ENCODE measurements at regions not wholly inside any gene's neighbourhood (a gene's known extent, or its start where the extent isn't known, plus 50 kb on each side); places are given as distances from the start of the nearest gene placed in this dataset.
A peak's percentile ranks its signal among the peaks of the same experiment; 100 is the strongest.

- no peak for DNase-seq
Measured at GRCh38 chr2:59706729-59707128, 846.7 kb downstream of the BCL11A start.

GRCh38 chr2:59703796-59704195 lies 849.7 kb downstream of the BCL11A start:
- DNase-seq: no peak

- DNase-seq: no peak
Measured at GRCh38 chr2:59702026-59702425, 851.4 kb downstream of the BCL11A start.

GRCh38 chr2:59701271-59701994 lies 852.0 kb downstream of the BCL11A start:
- DNase-seq: no peak

- no peak for DNase-seq
Measured at GRCh38 chr2:59694176-59694575, 859.3 kb downstream of the BCL11A start.

- DNase-seq: peak; percentile 12
Measured at GRCh38 chr2:59693231-59693959, 860.1 kb downstream of the BCL11A start.

GRCh38 chr2:59691518-59692190 lies 861.8 kb downstream of the BCL11A start:
- DNase-seq: no peak

GRCh38 chr2:59690849-59691248 lies 862.6 kb downstream of the BCL11A start:
- no peak for DNase-seq

- no peak for DNase-seq
Measured at GRCh38 chr2:59684771-59685166, 868.7 kb downstream of the BCL11A start.

- DNase-seq: no peak
Measured at GRCh38 chr2:59684116-59684770, 869.2 kb downstream of the BCL11A start.

GRCh38 chr2:59680863-59681262 lies 872.6 kb downstream of the BCL11A start:
- no peak for DNase-seq

GRCh38 chr2:59677158-59677557 lies 876.3 kb downstream of the BCL11A start:
- no peak for DNase-seq

- DNase-seq: no peak
Measured at GRCh38 chr2:59674100-59674499, 879.4 kb downstream of the BCL11A start.

GRCh38 chr2:59665021-59665420 lies 888.4 kb downstream of the BCL11A start:
- DNase-seq: no peak

GRCh38 chr2:59662127-59662861 lies 891.2 kb downstream of the BCL11A start:
- DNase-seq: no peak

GRCh38 chr2:59660262-59660661 lies 893.2 kb downstream of the BCL11A start:
- DNase-seq: no peak

- no peak for DNase-seq
Measured at GRCh38 chr2:59658906-59659635, 894.4 kb downstream of the BCL11A start.

- DNase-seq: no peak
Measured at GRCh38 chr2:59655809-59656208, 897.6 kb downstream of the BCL11A start.

GRCh38 chr2:59654710-59655109 lies 898.7 kb downstream of the BCL11A start:
- no peak for DNase-seq

- no peak for DNase-seq
Measured at GRCh38 chr2:59653164-59653563, 900.3 kb downstream of the BCL11A start.

- no peak for DNase-seq
Measured at GRCh38 chr2:59630789-59631188, 922.7 kb downstream of the BCL11A start.

- no peak for DNase-seq
Measured at GRCh38 chr2:59627599-59627998, 925.9 kb downstream of the BCL11A start.
